SK-N-MC (cell line): ENCODE measurements at regions not wholly inside any gene's neighbourhood (a gene's known extent, or its start where the extent isn't known, plus 50 kb on each side); places are given as distances from the start of the nearest gene placed in this dataset.

Experiments
- DNase-seq: peaks from one replicate; pipeline ENCODE4 v3.0.0-alpha.2; 2011; ENCODE audit warnings: low read depth, low spot score
- H3K27ac ChIP-seq: fragments of 200-600 bp; sonication (generic); 2 replicates; pipeline ENCODE4 v1.5.1; 2016; ENCODE audit warnings: mixed run types
- H3K36me3 ChIP-seq: fragments of 200-600 bp; sonication (generic); 2 replicates; pipeline ENCODE4 v1.6.1; 2017; ENCODE audit warnings: antibody characterized with exemption, low read length, mixed read lengths; ENCODE audit not compliant: insufficient read depth
- H3K4me3 ChIP-seq: fragments of 200-600 bp; sonication (generic); 2 replicates; pipeline ENCODE4 v1.5.1; 2016
- H3K9ac ChIP-seq: fragments of 200-600 bp; sonication (generic); 2 replicates; pipeline ENCODE4 v1.8.0; 2017; ENCODE audit warnings: mixed run types, mixed read lengths; ENCODE audit not compliant: insufficient read length
- H3K9me3 ChIP-seq: fragments of 200-600 bp; sonication (generic); 2 replicates; pipeline ENCODE4 v1.6.1; 2017; ENCODE audit warnings: low read depth, mild to moderate bottlenecking, antibody characterized with exemption, low read length, moderate library complexity, mixed read lengths
- EZH2 ChIP-seq: fragments of 200-600 bp; sonication (generic); IDR thresholded peaks from one replicate; pipeline ENCODE4 v1.6.1; 2017; ENCODE audit warnings: antibody characterized with exemption
- FOXP2 ChIP-seq: optimal IDR thresholded peaks from 2 replicates; pipeline ENCODE3; 2011; ENCODE audit warnings: mild to moderate bottlenecking, moderate library complexity; ENCODE audit not compliant: insufficient read depth; ENCODE audit errors: extremely low read length, control extremely low read depth
- POLR2AphosphoS5 ChIP-seq: IDR thresholded peaks from 2 replicates; pipeline ENCODE4 v1.6.1; 2012; ENCODE audit warnings: mild to moderate bottlenecking, low read depth, low read length, borderline replicate concordance

GRCh38 chr2:102086150-102086872, 56.2 kb upstream of the IL1R1 start:
- DNase-seq: no peak
- H3K4me3 ChIP-seq: no peak overlapping the region
- TF ChIP-seq POLR2AphosphoS5 (no peak), FOXP2 (no peak), EZH2 (no peak)
- no peak overlapping the region for H3K27ac ChIP-seq
- no peaks in the 10 kb centered on the region for H3K36me3 ChIP-seq
- H3K9ac ChIP-seq: no peak overlapping the region
- no peaks in the 10 kb centered on the region for H3K9me3 ChIP-seq

GRCh38 chr2:102091121-102091520, 51.4 kb upstream of the IL1R1 start:
- H3K4me3 ChIP-seq: no peak overlapping the region
- no peak for DNase-seq
- no peaks in the 10 kb centered on the region for H3K9me3 ChIP-seq
- H3K9ac ChIP-seq: no peak overlapping the region
- H3K36me3 ChIP-seq: no peaks in the 10 kb centered on the region
- TF ChIP-seq EZH2 (no peak), POLR2AphosphoS5 (no peak), FOXP2 (no peak)
- no peak overlapping the region for H3K27ac ChIP-seq

GRCh38 chr2:102091908-102092307, 50.6 kb upstream of the IL1R1 start:
- Histone ChIP-seq H3K9me3 (no peaks in the 10 kb centered on the region), H3K4me3 (no peak overlapping the region), H3K36me3 (no peaks in the 10 kb centered on the region), H3K27ac (no peak overlapping the region), H3K9ac (no peak overlapping the region)
- TF ChIP-seq POLR2AphosphoS5 (no peak), EZH2 (no peak), FOXP2 (no peak)
- DNase-seq: no peak

- Histone ChIP-seq H3K27ac (no peak overlapping the region), H3K36me3 (no peaks in the 10 kb centered on the region), H3K9me3 (no peaks in the 10 kb centered on the region), H3K9ac (no peak overlapping the region), H3K4me3 (no peak overlapping the region)
- TF ChIP-seq EZH2: no peak
- TF ChIP-seq FOXP2: no peak
- TF ChIP-seq POLR2AphosphoS5: no peak
- DNase-seq: no peak
Observed at GRCh38 chr2:102092535-102092934, 50.0 kb upstream of the IL1R1 start.
